ENCODE measurements at regions not wholly inside any gene's neighbourhood (a gene's known extent, or its start where the extent isn't known, plus 50 kb on each side); places are given as distances from the start of the nearest gene placed in this dataset.

DNA sequence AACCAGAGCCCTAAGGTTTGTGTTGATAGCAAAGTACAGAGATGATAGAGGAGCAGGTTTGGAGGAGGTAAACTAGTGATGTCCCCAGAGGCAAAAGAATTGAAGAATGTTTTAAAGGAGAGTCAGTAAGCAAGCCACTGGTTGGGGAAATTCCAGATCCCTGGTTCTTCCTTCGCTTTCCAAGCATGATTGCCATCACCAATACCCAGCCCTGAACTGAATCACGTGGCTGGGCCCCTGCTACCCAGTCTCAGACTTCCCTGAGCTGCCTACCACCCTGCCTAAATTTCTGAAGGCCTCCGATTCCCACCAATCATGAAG is 95.3 kb upstream of the FOXN2 start:
- intact Hi-C loops (cut with DNase I): loop anchor here in 1 of 10 donors (5.0 kb wide), 1 partner anchor 52 kb away; no protein-coding TSS in a partner anchor
- 85 to 88% methylated on average over 3 of the region's 3 CpGs for WGBS, 2 donors
- H3K27me3 ChIP-seq: no peaks in the 10 kb centered on the region
- no peak overlapping the region for H3K27ac ChIP-seq
- H3K4me1 ChIP-seq: peaks cover 0 to 18% (median 0%) of the 10 kb centered on the region in 9 donors
- no peak for ATAC-seq
- no peaks in the 10 kb centered on the region for H3K9me3 ChIP-seq
- no peaks in the 10 kb centered on the region for H3K36me3 ChIP-seq
- no peak overlapping the region for H3K4me3 ChIP-seq
- no peak for TF ChIP-seq CTCF (IDR thresholded peaks at IDR 0.05)
- DNase-seq: no peak

- no peaks in the 10 kb centered on the region for H3K36me3 ChIP-seq
- no peak overlapping the region for H3K4me3 ChIP-seq
- H3K4me1 ChIP-seq: peaks cover 0 to 18% (median 0%) of the 10 kb centered on the region in 9 donors
- H3K27me3 ChIP-seq: no peaks in the 10 kb centered on the region
- ATAC-seq (no peak), DNase-seq (no peak)
- intact Hi-C loops (cut with DNase I): loop anchor here in 1 of 10 donors (5.0 kb wide), 1 partner anchor 52 kb away; no protein-coding TSS in a partner anchor
- TF ChIP-seq CTCF (IDR thresholded peaks at IDR 0.05): no peak
- H3K9me3 ChIP-seq: no peaks in the 10 kb centered on the region
- H3K27ac ChIP-seq: peak overlapping the region in 1 of 10 donors; percentile 49
- WGBS, 2 donors: 89 to 95% methylated on average over 1 of the region's 1 CpG
These were observed 94.7 kb upstream of the FOXN2 start for GRCh38 chr2:48219555-48220436.

GRCh38 chr2:48220501-48220900 is 94.0 kb upstream of the FOXN2 start:
- Histone ChIP-seq H3K27ac (peak overlapping the region in 1 of 10 donors; percentile 70), H3K4me1 (peaks cover 0 to 18% (median 0%) of the 10 kb centered on the region in 9 donors), H3K4me3 (no peak overlapping the region), H3K27me3 (no peaks in the 10 kb centered on the region), H3K9me3 (no peaks in the 10 kb centered on the region), H3K36me3 (no peaks in the 10 kb centered on the region)
- DNase-seq (no peak), ATAC-seq (no peak)
- 88 to 96% methylated on average over 1 of the region's 1 CpG for WGBS, 2 donors
- intact Hi-C loops (cut with DNase I): no loop called here
- no peak for TF ChIP-seq CTCF (IDR thresholded peaks at IDR 0.05)

DNA sequence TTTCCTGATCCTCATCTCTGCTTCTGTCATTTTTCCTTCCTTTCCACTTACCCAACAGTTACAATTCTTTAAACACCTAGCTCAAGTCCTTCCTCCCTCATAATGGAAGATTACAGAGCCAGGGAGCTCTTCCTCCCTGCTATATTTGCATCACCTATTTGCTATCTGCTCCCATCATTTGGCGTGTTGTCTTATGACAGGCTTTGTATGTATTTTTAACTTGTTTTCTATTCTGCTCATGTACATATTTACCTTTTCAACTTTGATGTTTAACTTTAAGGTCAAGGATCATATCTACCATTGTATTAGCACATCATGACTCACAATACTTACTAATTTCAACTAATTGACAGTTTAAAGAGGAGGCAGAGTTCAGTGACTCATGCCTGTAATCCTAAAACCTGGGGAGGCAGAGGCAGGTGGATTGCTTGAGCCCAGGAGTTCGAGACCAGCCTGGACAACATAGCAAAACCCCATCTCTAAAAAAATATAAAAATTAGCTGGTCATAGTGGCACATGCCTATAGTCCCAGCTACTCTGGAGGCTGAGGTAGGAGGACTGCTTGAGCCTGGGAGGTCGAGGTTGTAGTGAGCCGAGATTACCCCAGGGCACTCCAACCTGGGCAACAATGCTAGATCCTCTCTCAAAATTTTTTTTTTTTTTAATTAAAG is 92.5 kb upstream of the FOXN2 start:
- DNase-seq (no peak), ATAC-seq (no peak)
- peaks cover 0 to 23% (median 0%) of the 10 kb centered on the region in 9 donors for H3K4me1 ChIP-seq
- no peaks in the 10 kb centered on the region for H3K9me3 ChIP-seq
- 77 to 92% methylated on average over 4 of the region's 4 CpGs for WGBS, 2 donors
- intact Hi-C loops (cut with DNase I): no loop called here
- H3K27me3 ChIP-seq: no peaks in the 10 kb centered on the region
- no peak for TF ChIP-seq CTCF (IDR thresholded peaks at IDR 0.05)
- no peak overlapping the region for H3K27ac ChIP-seq
- H3K36me3 ChIP-seq: no peaks in the 10 kb centered on the region
- H3K4me3 ChIP-seq: no peak overlapping the region

Measured in heart right ventricle (tissue), 16 donors.